ENCODE measurements at regions not wholly inside any gene's neighbourhood (a gene's known extent, or its start where the extent isn't known, plus 50 kb on each side); places are given as distances from the start of the nearest gene placed in this dataset.

DNA sequence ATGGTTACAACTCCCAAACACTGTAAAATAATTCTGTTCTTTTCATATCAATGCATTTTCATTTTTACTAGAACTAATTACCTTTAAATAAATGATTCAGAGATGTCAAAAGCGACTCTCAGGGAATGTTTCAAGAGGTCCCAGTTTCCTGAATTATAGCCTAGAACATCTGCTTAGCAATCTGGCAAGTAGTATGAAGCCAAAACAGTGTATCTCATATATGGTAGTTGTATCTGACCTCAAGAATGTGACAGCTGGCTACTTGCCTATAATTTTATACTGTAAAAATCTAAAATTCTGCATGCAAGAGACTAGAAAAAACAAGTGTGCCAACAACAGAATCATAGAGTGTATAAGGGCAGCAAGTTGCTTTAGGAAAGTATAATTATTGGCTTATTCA is 187.7 kb upstream of the POU5F2 start:
- no peak for DNase-seq (ENCODE audit: low spot score)

DNA sequence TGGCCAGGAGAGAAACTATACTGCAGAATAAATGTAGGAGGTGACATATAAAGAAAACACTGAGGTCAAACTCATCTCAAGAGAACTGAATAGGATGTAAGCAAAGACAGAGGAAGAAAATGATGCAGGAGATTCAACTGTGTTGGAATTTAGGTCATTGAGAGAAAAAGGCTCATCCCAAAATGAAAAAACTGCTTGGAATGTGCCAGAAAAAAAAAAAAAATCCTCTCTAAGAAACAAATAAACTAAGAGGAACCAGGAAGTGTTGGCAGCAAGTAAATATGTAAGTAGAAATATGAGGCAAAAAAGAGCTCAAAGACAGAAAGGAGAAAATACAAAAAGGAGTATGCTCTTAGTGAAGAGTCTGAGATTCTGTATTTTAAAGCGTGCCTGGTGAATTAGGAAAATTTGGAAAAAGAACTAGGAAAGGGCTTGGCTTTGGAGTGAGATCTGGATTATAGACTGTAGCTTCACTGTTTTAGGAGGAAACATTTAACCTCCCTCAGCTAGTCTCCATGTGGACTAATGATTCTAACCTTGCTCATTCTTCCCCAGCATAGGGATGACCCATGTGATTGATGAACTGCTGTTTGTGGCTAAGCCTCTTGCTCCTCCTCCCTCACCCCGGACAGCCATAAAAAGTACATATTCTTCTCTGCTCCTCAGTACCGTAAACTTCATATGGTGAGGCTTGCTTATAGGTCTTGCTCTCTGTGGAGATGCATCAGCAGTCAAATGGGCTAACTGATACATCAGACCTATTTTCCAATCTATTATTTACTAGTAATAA is 185.6 kb upstream of the POU5F2 start:
- no peak for DNase-seq (ENCODE audit: low spot score)

DNA sequence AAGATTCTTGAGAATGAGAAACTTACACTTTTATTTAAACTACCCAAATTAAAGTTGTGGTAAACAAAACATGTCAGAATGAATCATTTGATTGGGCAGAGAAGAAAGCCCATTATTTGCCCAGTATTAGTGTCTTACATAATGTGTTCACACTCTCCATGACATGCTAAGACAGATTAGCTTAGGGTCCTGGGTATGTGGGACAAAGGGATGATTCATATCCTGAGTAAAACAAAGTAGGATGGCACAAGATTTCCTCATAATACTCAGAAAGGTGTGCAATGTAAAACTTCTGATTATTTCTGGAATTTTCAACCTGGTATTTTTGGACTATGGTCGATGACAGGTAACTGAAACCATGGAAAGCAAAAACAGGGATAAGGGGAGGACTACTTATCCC is 183.9 kb upstream of the POU5F2 start:
- DNase-seq (ENCODE audit: low spot score), result no peak

DNA sequence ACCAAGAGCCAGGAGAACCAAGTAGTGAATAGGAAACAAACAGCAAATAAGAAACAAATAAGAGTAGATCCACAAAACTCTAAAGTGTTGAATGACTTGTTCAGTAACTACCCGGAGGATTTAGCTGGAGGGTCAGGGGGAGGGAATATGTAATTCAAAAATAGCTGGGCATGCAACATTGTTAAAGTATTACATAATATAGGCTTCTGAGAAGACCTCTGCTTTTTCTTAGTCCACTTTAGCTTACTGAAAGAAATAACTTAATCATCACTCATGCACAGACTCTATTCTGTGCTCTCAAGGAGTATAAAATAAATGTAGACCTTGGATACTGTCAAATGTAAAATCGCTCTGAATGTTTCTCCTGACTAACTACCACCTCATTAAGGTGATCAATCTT is 183.2 kb upstream of the POU5F2 start:
- DNase-seq (ENCODE audit: low spot score), result no peak

DNA sequence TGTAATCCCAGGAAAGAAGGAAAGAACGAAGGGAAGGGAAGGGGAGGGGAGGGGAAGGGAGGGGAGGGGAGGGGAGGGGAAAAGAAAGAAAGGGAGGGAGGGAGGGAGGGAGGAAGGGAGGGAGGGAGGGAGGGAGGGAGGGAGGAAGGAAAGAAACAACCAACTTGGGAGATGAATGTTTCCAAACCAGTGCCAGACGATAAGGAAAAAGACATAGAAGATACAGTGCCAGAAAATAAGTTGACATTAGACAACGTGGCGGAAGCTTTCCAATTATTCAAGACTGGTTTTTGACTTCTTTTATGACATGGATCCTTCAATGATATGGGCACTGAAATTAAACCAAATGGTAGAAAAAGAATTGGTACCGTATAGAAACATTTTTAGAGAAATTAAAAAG is 181.2 kb upstream of the POU5F2 start:
- no peak for DNase-seq (ENCODE audit: low spot score)

DNA sequence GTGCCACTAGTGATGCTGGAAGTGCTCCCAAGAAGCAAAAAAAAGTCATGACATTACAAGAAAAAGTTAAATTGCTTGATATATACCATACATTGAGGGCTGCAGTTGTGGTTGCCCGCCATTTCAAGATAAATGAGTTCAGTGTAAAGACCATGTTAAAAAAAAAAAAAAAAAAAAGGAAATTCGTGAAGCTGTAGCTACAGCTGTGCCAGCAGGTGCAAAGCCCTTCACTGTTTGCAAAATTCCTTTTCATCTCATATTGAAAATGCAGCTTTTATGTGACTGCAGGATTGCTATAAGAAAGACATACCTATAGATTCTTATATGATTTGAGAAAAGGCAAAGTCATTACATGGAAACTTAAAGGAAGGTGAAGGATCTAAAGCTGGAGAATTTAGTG is 179.6 kb upstream of the POU5F2 start:
- no peak for DNase-seq (ENCODE audit: low spot score)

DNA sequence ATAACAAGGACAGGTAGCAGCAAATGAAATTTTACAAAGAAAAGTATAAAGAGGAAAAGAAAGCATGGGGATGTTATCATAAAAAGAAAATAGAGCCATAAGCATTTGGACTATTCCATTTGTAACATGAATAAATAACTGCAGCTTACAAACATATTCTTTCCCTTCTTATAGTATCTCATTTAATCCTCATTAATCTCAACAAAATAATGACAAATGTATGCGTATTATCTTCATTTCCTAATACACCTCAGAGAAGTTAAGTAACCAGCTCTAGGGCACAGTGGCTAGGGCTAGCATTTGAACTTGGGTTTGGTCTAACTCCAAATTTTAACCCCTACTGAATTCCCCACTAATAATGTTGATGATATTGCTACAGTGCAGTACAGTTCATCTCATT is 175.5 kb upstream of the POU5F2 start:
- DNase-seq (ENCODE audit: low spot score), result no peak

DNA sequence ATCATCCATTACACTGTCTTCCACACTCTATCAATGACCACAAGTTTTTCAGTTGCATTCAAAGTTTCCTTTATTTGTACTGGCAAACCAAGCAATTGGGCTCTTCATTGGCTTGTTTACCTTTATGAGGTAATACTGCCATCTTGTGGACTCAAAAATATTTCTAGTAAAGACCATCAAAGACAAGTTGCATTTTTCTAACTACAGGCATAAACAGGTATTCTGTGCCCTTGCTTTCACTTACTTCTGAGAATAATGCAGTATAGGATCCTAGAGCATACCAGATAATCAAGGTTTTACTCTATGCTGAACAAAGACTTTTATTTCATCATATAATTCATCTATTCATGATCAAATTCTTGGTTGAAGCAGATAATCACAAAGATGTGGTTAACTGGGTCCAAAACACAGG is 173.7 kb upstream of the POU5F2 start:
- peak; percentile 61 for DNase-seq (ENCODE audit: low spot score)

DNA sequence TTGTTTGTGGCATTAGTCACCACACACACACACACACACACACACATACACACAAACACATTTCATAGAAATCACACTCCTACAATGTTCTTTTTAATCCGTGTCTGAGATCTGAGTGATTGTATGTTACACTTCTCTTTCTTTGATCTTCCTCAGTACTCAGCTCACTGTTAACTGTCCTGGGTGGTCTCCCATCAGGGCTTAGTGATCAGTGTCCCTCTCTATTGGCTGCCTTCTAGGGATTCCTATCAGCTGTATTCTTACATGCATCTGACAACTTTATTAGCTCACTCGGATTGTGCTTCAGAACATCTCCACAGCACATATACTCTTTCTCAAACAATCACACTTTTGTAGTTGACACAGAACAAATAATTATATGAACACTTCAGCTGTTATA is 170.2 kb upstream of the POU5F2 start:
- DNase-seq (ENCODE audit: low spot score), result no peak

DNA sequence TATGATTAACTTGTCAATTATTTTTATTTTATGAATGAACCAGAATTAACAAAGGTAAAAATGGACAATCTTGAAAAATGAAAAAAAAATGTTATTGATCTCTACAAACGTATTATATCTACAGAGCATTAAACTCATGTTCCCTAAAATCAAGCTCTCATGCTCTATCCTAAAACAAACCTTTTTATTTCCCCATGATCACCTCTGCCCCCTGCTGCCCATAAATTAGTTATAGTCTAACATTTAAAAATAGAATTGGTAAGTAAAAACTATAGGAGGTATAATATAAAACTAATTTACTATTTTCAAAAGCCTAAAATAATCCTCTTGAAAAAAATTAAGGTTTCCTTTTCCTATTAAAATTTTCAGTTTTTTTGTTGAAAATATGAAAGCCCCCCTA is 168.0 kb upstream of the POU5F2 start:
- no peak for DNase-seq (ENCODE audit: low spot score)

DNA sequence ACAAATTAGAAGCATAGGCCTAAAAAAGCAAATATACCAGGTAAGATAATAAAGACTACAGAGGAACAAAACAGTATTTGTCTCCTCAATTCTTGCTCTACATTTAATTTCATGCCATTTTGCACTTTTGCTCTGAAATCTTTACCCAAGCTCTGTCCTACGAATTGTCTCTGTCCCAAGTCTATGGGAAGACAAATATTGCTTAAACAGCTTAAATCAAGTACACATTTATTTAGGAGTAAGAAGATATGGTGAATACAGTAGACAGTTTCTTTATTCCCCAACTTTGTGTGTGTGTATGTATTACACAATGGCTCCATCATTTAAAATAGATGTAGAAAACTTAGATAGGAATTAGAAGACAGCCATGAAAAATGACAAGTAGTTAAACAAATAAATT is 163.5 kb upstream of the POU5F2 start:
- DNase-seq (ENCODE audit: low spot score), result no peak

DNA sequence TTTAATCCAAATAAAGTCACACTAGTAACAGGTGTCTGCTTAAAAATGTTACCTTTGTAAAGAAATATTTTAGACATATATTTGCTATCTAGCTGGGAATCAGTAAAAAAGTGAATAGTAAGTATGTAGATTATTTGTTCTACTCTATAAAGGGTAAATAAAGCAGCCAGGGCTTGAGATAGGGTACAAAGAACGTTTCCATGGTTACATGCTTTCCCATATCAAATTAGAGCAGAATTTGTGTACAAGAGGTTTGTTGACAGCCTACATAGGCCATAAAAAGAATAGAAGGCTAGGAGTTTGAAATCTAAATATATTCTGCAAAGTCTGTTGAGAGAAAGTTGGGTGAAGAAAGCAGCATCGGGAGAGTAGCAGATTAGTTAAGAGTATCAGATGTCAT is 160.9 kb upstream of the POU5F2 start:
- DNase-seq (ENCODE audit: low spot score), result no peak

DNA sequence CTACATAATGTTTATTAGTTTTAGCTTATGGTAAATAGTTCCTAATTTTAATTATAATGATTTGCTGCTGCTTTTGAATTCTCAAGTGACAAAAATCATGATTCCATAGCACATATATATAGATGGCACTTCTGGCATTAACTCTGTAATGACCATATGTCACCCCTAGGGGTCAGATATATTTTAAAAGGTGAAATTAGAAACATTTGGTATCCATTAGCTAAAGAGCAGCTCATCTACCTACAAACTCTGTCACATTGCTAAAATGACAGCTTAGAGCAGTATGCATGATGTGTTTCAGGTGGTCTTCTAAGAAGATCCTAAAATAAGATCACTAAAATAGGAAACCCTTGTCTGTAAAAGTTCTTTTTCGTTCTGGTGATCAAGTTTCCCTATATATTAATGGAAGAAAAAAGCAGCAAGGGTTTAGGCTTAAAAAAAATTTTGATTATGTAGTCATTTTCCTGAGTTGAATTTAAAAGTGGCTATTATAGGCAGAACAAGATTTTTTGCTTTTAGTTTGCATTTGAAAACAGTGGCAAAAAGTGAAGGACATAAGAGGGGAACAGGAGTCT is 157.7 kb upstream of the POU5F2 start:
- DNase-seq (ENCODE audit: low spot score), result peak; percentile 11

DNA sequence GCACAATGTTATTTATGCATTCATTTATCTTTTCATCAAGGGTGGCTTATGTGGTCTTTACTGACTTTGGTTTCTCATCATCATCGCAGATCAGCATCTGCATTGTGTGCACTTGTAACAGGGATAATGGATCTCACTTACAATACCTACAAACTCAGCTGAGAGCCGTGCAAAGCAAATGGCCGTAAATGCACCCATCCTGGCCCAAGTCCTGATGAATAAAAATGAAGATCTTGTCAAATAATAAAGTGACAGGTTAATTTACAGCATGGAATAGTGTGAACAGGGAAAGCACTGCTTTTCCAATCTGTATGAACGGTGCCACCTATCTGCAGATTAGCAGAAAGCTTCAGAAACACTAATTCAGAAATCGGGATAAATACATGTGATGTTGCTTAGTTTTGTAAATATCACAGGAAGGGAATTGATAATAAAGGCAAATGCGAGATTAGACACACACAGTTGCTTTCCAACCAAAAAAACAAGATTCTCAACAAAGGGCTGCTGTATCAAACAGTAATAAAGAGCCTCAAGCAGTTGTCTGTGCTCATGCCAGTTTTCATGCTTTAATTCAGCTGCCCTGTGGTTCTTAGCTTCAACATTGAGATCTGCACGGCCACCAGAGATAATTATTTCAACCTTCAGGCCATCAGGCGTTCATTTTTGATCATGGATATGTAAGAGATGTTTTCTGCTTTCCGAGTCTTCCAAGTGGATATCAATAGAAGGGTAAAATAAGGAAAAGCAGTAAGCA is 153.4 kb upstream of the POU5F2 start:
- peak; percentile 12 for DNase-seq (ENCODE audit: low spot score)

DNA sequence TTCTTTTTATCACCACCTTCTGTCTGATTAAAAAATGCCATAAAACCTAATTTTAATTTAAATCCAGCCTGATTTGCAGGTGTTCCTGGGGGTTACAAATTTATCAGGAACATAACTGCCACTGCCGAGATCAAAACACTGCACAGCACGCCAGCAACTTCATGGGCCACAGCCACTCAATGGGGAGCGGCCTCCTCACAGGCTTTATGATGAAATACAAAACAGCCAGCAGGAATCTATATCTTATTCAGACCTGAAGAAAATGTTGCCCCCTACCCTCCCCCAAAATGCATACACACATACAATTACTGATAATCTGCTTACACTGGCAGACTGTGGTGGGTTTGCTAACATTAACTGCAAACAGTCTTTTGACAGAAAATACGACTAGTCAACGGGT is 151.7 kb upstream of the POU5F2 start:
- DNase-seq (ENCODE audit: low spot score), result no peak

DNA sequence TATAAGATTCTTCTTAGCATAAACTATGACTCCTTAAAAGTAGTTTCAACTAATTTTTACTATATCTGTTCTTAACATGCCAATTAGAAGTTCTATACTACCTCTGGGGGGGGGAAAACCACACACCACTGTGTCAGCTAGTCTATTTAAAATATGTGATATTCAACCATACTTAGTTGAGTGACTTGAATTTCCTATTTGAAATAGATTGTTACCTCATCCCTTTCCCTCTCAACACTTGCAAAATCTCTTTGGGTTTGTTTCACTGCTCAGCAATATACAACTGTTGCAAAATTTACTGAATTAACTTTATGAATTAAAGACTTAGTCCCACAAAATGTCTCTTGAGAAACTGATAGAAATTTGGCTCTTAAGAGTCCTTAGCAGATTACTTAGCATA is 151.1 kb upstream of the POU5F2 start:
- DNase-seq (ENCODE audit: low spot score), result no peak

DNA sequence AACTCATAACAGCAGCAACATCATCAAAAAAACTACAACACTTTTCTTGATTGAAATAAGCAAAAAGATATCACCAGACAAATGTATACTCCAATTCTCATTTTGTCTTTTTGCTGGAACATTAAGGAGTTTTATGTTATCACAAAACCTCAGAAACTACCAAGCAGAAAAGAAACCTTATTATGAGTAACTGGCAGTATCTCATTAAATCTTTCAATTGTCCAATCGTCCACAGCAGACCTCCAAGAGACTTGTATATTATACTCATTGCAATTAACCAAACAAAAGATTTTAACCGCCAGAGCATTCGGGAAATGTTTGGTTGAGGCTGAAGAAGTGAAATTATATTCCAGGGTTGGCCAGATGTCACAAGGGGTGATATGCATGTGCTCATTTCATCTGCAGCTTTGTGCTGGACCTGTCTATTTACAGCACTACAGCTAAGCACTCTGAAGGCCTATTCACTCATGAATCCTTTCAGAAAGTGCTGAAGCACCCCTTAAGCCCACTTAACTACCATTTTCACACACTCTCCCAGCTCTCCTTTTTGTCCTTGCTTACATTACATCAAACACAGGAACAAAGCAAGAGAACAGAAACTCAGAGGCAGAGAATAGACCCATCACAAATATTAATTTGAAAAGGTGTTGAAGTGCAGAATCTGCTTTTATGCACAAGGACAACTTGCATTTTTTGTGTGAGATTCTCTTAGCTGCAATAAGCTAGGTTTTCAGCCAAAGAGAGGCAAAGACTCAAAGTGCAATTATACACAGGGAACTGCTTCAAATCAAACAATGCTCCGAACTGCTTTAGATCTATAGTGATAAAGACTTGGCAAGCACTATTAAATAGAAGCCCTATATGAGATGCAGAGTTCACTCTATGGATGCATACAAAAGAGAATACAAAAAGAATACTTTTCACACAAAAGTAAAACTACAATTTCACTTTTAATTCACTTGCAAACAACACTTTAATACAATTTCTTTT is 150.4 kb upstream of the POU5F2 start:
- no peak for DNase-seq (ENCODE audit: low spot score)

DNA sequence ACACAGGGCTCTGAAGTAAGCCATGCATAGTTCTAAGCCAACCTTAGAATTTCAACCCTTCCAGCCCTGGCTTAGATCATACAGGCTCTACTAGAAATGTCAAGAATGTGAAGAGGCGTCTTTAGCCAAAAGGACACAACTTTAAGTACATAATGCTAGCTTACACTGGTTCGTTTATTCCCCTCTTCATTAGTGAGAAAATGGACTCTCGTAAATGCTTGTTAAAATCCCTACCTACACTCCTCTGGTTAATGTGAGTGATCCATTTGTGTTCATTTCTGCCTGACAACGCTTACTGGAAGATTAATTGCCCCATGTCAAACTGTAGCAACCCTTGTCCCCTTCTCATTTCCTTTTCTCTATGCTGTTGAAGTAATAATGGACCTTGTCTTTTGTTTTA is 149.3 kb upstream of the POU5F2 start:
- DNase-seq (ENCODE audit: low spot score), result no peak

DNA sequence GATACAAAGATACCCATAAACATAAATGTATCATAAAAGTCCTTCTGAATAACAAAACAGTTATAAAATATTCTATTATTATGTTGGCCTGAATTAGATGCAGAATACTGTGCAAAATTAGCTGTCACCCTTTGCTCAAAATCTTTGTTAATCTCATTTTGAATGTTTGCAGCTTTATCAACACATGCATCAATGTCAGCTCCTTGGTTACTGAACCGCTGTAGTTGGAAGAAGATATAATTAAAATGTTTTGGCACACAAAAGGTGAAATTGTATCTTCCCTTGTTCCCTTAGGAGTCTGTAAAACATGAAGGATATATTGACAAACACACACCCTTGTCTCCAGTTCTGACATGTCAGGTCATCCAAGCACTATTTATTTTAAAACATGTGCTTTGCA is 146.3 kb upstream of the POU5F2 start:
- no peak for DNase-seq (ENCODE audit: low spot score)

DNA sequence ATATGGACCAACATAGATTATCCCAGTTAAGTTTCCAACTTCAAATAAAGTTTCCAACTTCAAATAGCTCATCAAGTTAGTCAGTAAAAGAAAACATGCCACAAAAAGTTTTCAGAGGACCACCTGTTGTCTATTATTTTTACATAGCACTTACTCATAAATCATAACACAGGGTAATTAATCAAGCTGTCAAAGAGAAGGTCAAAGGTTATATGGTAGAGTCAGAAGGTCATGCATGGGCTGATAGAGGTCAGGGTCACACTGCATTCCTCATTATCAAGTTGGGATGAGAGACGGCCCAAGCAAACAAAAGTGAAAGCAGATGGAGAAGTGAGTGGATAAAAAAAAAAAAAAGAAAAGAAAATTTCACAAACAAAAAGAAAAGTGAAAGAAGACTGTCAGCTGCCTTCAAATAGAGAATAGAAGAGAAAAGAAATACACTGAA is 145.5 kb upstream of the POU5F2 start:
- DNase-seq (ENCODE audit: low spot score), result no peak

DNA sequence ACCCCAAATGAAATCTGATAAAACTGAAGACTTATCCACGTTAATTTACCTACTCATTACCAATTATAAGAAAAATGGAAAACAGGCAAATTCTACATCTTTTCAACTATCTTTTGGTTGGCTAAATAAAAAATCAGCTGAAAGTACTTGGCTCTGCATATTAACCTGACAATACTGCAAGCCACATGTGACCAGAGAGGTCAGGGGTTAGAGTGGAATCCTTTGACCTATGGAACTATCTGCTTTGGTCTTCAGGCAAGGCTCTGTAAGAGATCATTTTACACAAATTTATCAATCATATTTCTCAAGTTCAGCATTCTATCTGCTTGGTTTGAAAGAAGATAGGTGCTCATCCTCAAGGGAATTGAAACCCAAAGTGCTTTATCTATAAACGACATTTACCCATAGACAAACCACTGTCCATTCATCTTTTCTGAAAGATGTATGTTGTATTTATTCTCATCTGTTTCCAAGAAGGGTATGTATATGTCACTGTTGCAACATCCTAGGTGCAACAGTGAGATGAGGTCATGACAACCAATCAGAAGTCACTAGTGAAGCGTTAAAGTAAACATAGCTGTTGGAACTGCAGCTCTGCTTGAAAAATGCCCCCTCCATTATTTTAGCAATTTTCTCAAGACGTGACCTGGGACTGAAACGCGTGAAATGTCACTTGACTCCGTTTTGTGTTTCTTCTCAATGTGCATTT is 144.9 kb upstream of the POU5F2 start:
- DNase-seq (ENCODE audit: low spot score), result no peak

Data from LoVo (cell line).